ENCODE measurements at regions not wholly inside any gene's neighbourhood (a gene's known extent, or its start where the extent isn't known, plus 50 kb on each side); places are given as distances from the start of the nearest gene placed in this dataset.

- Histone ChIP-seq H3K4me3 (ENCODE audit: low read depth in 2 of 2, low read length in 2 of 2) (no peak overlapping the region), H3K27ac (ENCODE audit: low read length) (no peak overlapping the region), H3K27me3 (ENCODE audit: control insufficient read depth, insufficient read depth, low read length) (no peaks in the 10 kb centered on the region), H3K4me1 (ENCODE audit: control insufficient read depth, insufficient read depth, low read length) (no peaks in the 10 kb centered on the region), H3K36me3 (ENCODE audit: control insufficient read depth, insufficient read depth, low read length) (no peaks in the 10 kb centered on the region), H3K9me3 (ENCODE audit: control insufficient read depth, insufficient read depth, low read depth, low read length) (no peaks in the 10 kb centered on the region)
- in situ Hi-C loops (cut with HindIII; ENCODE audit: low pct_unique_long_range_greater_than_20kb, low sequenced_read_pairs) = no loop called here
- DNase-seq (ENCODE audit: low read depth, low spot score) (no peak), ATAC-seq (no peak)
- intact Hi-C loops (cut with micrococcal nuclease; ENCODE audit: unreplicated experiment) = no loop called here
- POLR2A ChIA-PET = no interaction called here
- BruUV-seq (replicated peaks) = no TSS peak
- CTCF ChIA-PET = no interaction called here
- TF ChIP-seq POLR2AphosphoS5 (IDR thresholded peaks at IDR 0.05; ENCODE audit: low read depth, low read length) (no peak), SIN3A (IDR thresholded peaks at IDR 0.05; ENCODE audit: borderline replicate concordance, insufficient read depth, low read depth, low read length) (no peak), TCF7L2 (IDR thresholded peaks at IDR 0.05; ENCODE audit: low read depth, low read length) (no peak), REST (IDR thresholded peaks at IDR 0.05; ENCODE audit: insufficient read depth in 1 of 2, low read depth in 2 of 2, low read length in 1 of 2) (no peak), CTCF (IDR thresholded peaks at IDR 0.05) (no peak)
These were observed 880.1 kb upstream of the PCDH9 start for GRCh38 chr13:68110178-68110768.

- Histone ChIP-seq H3K4me3 (ENCODE audit: low read depth in 2 of 2, low read length in 2 of 2) (no peak overlapping the region), H3K27me3 (ENCODE audit: control insufficient read depth, insufficient read depth, low read length) (no peaks in the 10 kb centered on the region), H3K9me3 (ENCODE audit: control insufficient read depth, insufficient read depth, low read depth, low read length) (no peaks in the 10 kb centered on the region), H3K27ac (ENCODE audit: low read length) (no peak overlapping the region), H3K36me3 (ENCODE audit: control insufficient read depth, insufficient read depth, low read length) (no peaks in the 10 kb centered on the region), H3K4me1 (ENCODE audit: control insufficient read depth, insufficient read depth, low read length) (no peaks in the 10 kb centered on the region)
- intact Hi-C loops (cut with micrococcal nuclease; ENCODE audit: unreplicated experiment) = no loop called here
- ChIA-PET CTCF (no interaction called here), POLR2A (no interaction called here)
- TF ChIP-seq CTCF (IDR thresholded peaks at IDR 0.05) (no peak), REST (IDR thresholded peaks at IDR 0.05; ENCODE audit: insufficient read depth in 1 of 2, low read depth in 2 of 2, low read length in 1 of 2) (no peak), POLR2AphosphoS5 (IDR thresholded peaks at IDR 0.05; ENCODE audit: low read depth, low read length) (no peak), SIN3A (IDR thresholded peaks at IDR 0.05; ENCODE audit: borderline replicate concordance, insufficient read depth, low read depth, low read length) (no peak), TCF7L2 (IDR thresholded peaks at IDR 0.05; ENCODE audit: low read depth, low read length) (no peak)
- ATAC-seq (no peak), DNase-seq (ENCODE audit: low read depth, low spot score) (no peak)
- in situ Hi-C loops (cut with HindIII; ENCODE audit: low pct_unique_long_range_greater_than_20kb, low sequenced_read_pairs) = no loop called here
- no TSS peak for BruUV-seq (replicated peaks)
These were observed 877.5 kb upstream of the PCDH9 start for GRCh38 chr13:68107667-68108066.
